ENCODE measurements at regions not wholly inside any gene's neighbourhood (a gene's known extent, or its start where the extent isn't known, plus 50 kb on each side); places are given as distances from the start of the nearest gene placed in this dataset.

DNA sequence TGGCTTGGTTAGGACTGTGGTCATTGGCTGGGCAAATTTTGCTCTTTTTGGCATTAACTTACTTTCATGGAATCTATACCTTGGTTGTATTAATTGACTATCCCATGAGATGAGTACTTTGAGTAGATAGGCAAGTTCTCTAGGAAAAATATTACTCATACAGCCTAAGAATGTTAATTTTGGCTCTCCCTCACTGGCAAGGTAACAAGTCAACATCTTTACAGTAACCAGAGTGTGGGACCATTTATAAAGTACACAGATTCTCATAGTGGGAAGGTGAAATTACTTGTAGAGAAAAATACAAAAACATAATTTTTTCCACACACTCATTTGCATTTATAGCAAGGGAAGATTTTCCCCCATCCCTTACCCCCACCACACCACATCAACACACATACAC, 154.6 kb upstream of the ZNF608 start:
- no peak for TF ChIP-seq CTCF (IDR thresholded peaks at IDR 0.05; ENCODE audit: borderline replicate concordance)
- intact Hi-C loops (cut with micrococcal nuclease), result loop anchor here (10.0 kb wide), 1 partner anchor 156 kb away; the partner anchor contains the start of gene ZNF608
- peaks cover 23% of the 10 kb centered on the region for H3K4me1 ChIP-seq

DNA sequence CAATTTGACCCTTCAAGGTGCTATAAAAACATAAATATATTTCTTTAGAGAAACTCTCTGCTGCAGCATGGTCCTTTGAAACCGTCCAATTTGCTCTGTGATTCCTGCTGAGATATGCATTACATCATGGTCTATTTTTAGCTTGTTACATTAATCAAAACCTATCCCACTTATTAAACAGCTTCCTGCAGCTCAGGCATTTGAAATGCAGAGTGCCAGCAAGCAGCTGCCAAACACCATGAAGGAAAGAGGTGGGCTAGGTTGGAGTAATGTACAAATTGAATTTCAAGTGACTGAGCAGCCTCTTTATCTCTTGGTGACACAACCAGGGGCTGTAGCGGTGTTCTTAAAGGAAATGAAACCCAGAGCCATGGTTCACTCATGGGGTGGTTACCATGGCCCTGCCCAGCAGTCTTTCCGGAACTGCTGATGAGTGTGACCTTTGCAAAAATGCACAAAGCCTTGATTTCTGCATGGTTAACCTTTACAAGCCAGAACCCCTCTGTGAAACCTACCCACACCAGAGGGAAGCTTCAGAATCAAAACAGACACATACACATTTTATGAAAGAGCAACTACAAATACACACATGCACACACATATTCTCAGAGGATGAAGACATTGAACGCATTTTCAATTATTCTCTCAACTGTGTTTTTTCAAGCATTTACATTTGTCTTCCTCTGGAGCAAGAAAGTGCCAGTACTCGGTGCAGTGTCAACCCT, 155.8 kb upstream of the ZNF608 start:
- no peak for DNase-seq
- TF ChIP-seq CTCF (IDR thresholded peaks at IDR 0.05; ENCODE audit: borderline replicate concordance), result no peak
- no peaks in the 10 kb centered on the region for H3K9me3 ChIP-seq (replicated peaks)
- H3K27me3 ChIP-seq (ENCODE audit: low read depth), result no peaks in the 10 kb centered on the region
- intact Hi-C loops (cut with micrococcal nuclease), result loop anchor here (10.0 kb wide), 1 partner anchor 157 kb away; the partner anchor contains the start of gene ZNF608
- no peaks in the 10 kb centered on the region for H3K36me3 ChIP-seq
- H3K27ac ChIP-seq (replicated peaks), result no peak overlapping the region
- H3K4me3 ChIP-seq, result no peak overlapping the region
- H3K4me1 ChIP-seq, result peaks cover 33% of the 10 kb centered on the region

More for the DNA sequence above, 154.6 kb upstream of the ZNF608 start:
- no peak overlapping the region for H3K27ac ChIP-seq (replicated peaks)
- no peaks in the 10 kb centered on the region for H3K9me3 ChIP-seq (replicated peaks)
- H3K36me3 ChIP-seq, result no peaks in the 10 kb centered on the region
- no peaks in the 10 kb centered on the region for H3K27me3 ChIP-seq (ENCODE audit: low read depth)
- no peak overlapping the region for H3K4me3 ChIP-seq
- DNase-seq, result no peak

DNA sequence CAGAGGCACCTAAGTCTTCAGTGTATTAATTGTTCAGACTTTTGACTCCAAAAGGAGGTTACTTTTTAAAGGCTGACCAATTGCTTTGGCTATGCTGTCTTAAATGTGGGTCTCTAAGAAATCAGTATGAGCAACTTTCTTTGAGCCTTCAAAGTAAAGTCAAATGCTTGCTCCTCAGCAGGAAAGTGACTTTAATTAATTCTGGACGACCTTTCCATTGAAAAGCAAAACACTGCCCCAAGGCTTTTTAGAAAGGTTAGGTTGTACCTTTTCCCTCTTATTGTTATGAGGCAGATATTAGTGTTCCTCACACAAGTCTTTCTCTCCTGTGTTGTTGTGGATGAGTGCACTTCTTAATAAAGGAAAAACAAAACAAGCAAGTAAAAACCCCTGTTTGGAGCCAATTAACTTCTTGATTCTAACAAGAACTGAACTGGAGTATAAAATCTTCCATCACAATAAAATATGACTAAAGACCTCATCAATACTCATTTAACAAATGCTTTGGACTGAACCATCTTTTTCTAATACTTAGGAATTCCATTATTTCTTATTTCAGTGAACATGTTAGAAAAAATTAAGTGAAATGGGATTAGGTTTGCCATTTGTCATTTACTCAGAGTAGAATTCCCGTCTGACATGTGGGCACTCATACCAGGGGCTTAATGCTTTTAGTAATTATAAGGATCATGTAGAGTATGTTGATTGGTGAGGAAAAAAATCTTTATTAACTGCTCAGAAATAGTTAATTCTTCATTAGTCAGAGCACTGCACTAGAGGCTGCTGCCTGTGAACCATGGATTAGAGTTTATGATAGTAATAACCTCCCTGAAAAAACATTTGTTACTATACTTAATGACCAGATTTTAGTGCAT, 159.1 kb upstream of the ZNF608 start:
- H3K4me3 ChIP-seq, result no peak overlapping the region
- DNase-seq, result no peak
- H3K27ac ChIP-seq (replicated peaks), result peak overlapping the region; percentile 74
- intact Hi-C loops (cut with micrococcal nuclease), result loop anchor here (10.0 kb wide), 1 partner anchor 161 kb away; the partner anchor contains the start of gene ZNF608
- no peaks in the 10 kb centered on the region for H3K27me3 ChIP-seq (ENCODE audit: low read depth)
- no peaks in the 10 kb centered on the region for H3K36me3 ChIP-seq
- H3K9me3 ChIP-seq (replicated peaks), result no peaks in the 10 kb centered on the region
- no peak for TF ChIP-seq CTCF (IDR thresholded peaks at IDR 0.05; ENCODE audit: borderline replicate concordance)
- H3K4me1 ChIP-seq, result peaks cover 59% of the 10 kb centered on the region

DNA sequence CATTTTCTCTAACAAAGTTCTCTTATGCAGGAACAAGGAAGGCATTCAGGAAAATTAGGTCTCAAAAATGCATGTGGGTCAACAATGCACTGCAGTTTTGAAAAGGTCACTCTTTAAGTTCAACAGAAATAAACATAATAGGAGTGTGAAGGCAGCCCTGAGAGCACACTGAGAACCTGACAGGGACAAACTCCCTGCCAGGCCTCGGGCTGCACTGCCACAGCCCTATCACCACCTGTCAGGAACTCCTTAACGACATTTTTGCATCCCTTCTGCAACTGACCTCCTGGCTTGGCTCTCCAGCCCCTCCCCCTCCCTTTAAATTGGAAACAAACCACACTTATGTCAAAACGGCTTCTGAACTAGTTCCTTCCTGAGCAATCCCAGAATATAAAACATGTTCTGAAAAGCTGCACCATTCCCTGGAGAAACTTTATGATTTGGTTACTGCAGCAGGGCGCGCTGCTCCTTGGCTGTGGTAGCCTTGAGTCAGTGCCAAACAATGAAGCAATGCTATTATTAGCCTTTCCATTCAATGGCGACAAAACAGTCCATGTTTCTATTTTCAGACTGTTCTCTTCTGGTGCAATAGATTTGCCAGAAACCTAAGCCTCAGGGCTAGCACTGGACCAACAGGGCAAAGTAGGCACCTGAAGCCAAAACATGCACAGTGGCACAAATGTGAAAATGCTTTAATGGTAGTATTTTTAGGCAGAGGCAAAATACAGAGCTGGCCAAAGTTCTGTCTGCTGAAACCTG, 160.1 kb upstream of the ZNF608 start:
- Histone ChIP-seq H3K27ac (replicated peaks) (peak overlapping the region; percentile 74), H3K36me3 (no peaks in the 10 kb centered on the region), H3K27me3 (ENCODE audit: low read depth) (no peaks in the 10 kb centered on the region), H3K4me3 (peak overlapping the region; percentile 4), H3K9me3 (replicated peaks) (no peaks in the 10 kb centered on the region), H3K4me1 (peaks cover 59% of the 10 kb centered on the region)
- intact Hi-C loops (cut with micrococcal nuclease), result loop anchor here (10.0 kb wide), 1 partner anchor 162 kb away; the partner anchor contains the start of gene ZNF608
- TF ChIP-seq CTCF (IDR thresholded peaks at IDR 0.05; ENCODE audit: borderline replicate concordance), result peak; percentile 35
- DNase-seq, result peak; percentile 69

- no peak for DNase-seq
- intact Hi-C loops (cut with micrococcal nuclease), result loop anchor here (10.0 kb wide), 1 partner anchor 162 kb away; the partner anchor contains the start of gene ZNF608
Observed at GRCh38 chr5:124907098-124907644, 160.7 kb upstream of the ZNF608 start.

More at GRCh38 chr5:124907098-124907644, 160.7 kb upstream of the ZNF608 start:
- Histone ChIP-seq H3K4me3 (no peak overlapping the region), H3K36me3 (no peaks in the 10 kb centered on the region), H3K4me1 (peaks cover 53% of the 10 kb centered on the region), H3K9me3 (replicated peaks) (no peaks in the 10 kb centered on the region), H3K27ac (replicated peaks) (peak overlapping the region; percentile 74), H3K27me3 (ENCODE audit: low read depth) (no peaks in the 10 kb centered on the region)
- TF ChIP-seq CTCF (IDR thresholded peaks at IDR 0.05; ENCODE audit: borderline replicate concordance), result no peak

Measured in left ventricle myocardium inferior (tissue), 1 donor.